ENCODE measurements at regions not wholly inside any gene's neighbourhood (a gene's known extent, or its start where the extent isn't known, plus 50 kb on each side); places are given as distances from the start of the nearest gene placed in this dataset.

DNA sequence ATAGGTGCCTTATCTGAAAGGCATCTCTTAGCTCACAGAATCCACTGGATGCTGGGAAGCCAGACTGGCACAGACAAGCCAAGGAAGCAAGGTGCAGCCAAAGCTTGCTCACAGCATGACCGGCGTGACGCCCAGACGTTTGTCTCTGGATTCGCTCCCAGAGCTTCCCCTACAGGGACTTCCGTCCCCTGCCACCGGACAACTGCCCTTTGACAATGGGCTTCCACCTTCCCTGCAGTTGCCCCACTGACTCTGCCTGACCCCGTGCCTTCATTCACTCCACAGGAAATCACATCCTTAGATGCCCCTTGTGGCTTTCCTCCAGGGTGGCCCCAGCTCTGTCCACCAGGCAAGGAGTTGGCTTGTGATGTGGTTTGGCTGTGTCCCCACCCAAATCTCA is 94.8 kb upstream of the CDH4 start:
- TF ChIP-seq POLR2AphosphoS5 (IDR thresholded peaks at IDR 0.05; ENCODE audit: low read depth, low read length) (no peak), TAF1 (IDR thresholded peaks at IDR 0.05; ENCODE audit: borderline replicate concordance, insufficient read depth, low read length) (no peak), SIN3A (IDR thresholded peaks at IDR 0.05; ENCODE audit: borderline replicate concordance, insufficient read depth, low read length) (no peak), FOXP2 (optimal IDR thresholded peaks at IDR 0.05; ENCODE audit: borderline replicate concordance, extremely low read depth, extremely low read length, insufficient read depth) (no peak)
- TF ChIP-seq, protein P1, sequence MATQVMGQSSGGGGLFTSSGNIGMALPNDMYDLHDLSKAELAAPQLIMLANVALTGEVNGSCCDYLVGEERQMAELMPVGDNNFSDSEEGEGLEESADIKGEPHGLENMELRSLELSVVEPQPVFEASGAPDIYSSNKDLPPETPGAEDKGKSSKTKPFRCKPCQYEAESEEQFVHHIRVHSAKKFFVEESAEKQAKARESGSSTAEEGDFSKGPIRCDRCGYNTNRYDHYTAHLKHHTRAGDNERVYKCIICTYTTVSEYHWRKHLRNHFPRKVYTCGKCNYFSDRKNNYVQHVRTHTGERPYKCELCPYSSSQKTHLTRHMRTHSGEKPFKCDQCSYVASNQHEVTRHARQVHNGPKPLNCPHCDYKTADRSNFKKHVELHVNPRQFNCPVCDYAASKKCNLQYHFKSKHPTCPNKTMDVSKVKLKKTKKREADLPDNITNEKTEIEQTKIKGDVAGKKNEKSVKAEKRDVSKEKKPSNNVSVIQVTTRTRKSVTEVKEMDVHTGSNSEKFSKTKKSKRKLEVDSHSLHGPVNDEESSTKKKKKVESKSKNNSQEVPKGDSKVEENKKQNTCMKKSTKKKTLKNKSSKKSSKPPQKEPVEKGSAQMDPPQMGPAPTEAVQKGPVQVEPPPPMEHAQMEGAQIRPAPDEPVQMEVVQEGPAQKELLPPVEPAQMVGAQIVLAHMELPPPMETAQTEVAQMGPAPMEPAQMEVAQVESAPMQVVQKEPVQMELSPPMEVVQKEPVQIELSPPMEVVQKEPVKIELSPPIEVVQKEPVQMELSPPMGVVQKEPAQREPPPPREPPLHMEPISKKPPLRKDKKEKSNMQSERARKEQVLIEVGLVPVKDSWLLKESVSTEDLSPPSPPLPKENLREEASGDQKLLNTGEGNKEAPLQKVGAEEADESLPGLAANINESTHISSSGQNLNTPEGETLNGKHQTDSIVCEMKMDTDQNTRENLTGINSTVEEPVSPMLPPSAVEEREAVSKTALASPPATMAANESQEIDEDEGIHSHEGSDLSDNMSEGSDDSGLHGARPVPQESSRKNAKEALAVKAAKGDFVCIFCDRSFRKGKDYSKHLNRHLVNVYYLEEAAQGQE (IDR thresholded peaks at IDR 0.05; ENCODE audit: insufficient read depth in 1 of 2, low read depth in 2 of 2, low read length in 2 of 2), result no peak

All from PFSK-1 (cell line).